Tibial artery (tissue), 4 donors: ENCODE measurements at regions not wholly inside any gene's neighbourhood (a gene's known extent, or its start where the extent isn't known, plus 50 kb on each side); places are given as distances from the start of the nearest gene placed in this dataset.
"Not testable (repeated sequence)": the region's sequence is repeated elsewhere in the genome, so short reads cannot be mapped to it uniquely, and the experiment has no call there.

Experiments used
- DNase-seq, 2 donors: peaks; one replicate each; pipeline ENCODE4 v3.0.0-alpha.2; 2019
- H3K27ac ChIP-seq, 2 donors: fragments of 200-600 bp; sonication (generic) in 1 of 2; 1 replicate in 1 of 2; 2 replicates in 1 of 2; pipeline ENCODE4 v1.5.1; 2018 to 2019; ENCODE audit warnings: mild to moderate bottlenecking in 1 of 2
- H3K27me3 ChIP-seq, 2 donors: fragments of 200-600 bp; sonication (generic) in 1 of 2; one replicate each; pipeline versions ENCODE4 v1.5.1 to v1.6.0; 2016 to 2019
- H3K36me3 ChIP-seq, 3 donors: fragments of 200-600 bp; sonication (generic) in 2 of 3; one replicate each; pipeline ENCODE4 v1.5.1; 2016 to 2019; ENCODE audit warnings: mild to moderate bottlenecking in 2 of 3
- H3K4me1 ChIP-seq, 4 donors: fragments of 200-600 bp; sonication (generic) in 2 of 4; 1 replicate in 3 of 4; 2 replicates in 1 of 4; pipeline ENCODE4 v1.5.1; 2016 to 2019
- H3K4me3 ChIP-seq, 2 donors: fragments of 200-600 bp; sonication (generic) in 1 of 2; 1 replicate in 1 of 2; 2 replicates in 1 of 2; pipeline ENCODE4 v1.5.1; 2018 to 2019; ENCODE audit warnings: mild to moderate bottlenecking in 2 of 2
- H3K9me3 ChIP-seq, 3 donors: fragments of 200-600 bp; sonication (generic) in 1 of 3; one replicate each; pipeline ENCODE4 v1.5.1; 2016 to 2019
- intact Hi-C: fragments of 100-400 bp; cut with DNase I; formaldehyde crosslinking; loops from one replicate; pipeline ENCODE4 v1.15.0; 2023; ENCODE audit warnings: low total_unique reads
- TF ChIP-seq, protein P1 (sequence below), 2 experiments: fragments of 200-600 bp in 1 of 2; fragments of 450-650 bp in 1 of 2; IDR thresholded peaks; one replicate each; pipeline ENCODE4 v1.5.1; 2017 to 2019; ENCODE audit warnings: antibody characterized with exemption in 2 of 2, mild to moderate bottlenecking in 1 of 2, moderate library complexity in 1 of 2

GRCh38 chr2:8559805-8560204 is 122.1 kb upstream of the ID2 start:
- no peaks in the 10 kb centered on the region for H3K4me1 ChIP-seq
- intact Hi-C loops, result no loop called here
- TF ChIP-seq, protein P1, sequence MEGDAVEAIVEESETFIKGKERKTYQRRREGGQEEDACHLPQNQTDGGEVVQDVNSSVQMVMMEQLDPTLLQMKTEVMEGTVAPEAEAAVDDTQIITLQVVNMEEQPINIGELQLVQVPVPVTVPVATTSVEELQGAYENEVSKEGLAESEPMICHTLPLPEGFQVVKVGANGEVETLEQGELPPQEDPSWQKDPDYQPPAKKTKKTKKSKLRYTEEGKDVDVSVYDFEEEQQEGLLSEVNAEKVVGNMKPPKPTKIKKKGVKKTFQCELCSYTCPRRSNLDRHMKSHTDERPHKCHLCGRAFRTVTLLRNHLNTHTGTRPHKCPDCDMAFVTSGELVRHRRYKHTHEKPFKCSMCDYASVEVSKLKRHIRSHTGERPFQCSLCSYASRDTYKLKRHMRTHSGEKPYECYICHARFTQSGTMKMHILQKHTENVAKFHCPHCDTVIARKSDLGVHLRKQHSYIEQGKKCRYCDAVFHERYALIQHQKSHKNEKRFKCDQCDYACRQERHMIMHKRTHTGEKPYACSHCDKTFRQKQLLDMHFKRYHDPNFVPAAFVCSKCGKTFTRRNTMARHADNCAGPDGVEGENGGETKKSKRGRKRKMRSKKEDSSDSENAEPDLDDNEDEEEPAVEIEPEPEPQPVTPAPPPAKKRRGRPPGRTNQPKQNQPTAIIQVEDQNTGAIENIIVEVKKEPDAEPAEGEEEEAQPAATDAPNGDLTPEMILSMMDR (IDR thresholded peaks at IDR 0.05), result no peak

DNA sequence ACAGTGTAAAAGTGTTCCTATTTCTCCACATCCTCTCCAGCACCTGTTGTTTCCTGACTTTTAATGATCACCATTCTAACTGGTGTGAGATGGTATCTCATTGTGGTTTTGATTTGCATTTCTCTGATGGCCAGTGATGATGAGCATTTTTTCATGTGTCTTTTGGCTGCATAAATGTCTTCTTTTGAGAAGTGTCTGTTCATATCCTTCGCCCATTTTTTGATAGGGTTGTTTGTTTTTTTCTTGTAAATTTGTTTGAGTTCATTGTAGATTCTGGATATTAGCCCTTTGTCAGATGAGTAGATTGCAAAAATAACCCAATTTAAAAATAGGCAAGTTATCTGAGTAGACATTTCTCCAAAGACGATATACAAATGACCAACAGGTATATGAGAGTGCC is 120.2 kb upstream of the ID2 start:
- peaks cover 0 to 15% (median 11%) of the 10 kb centered on the region in 3 donors for H3K9me3 ChIP-seq
- H3K27me3 ChIP-seq, intact Hi-C loops, H3K36me3 ChIP-seq, H3K4me1 ChIP-seq, H3K27ac ChIP-seq, H3K4me3 ChIP-seq, DNase-seq: not testable (repeated sequence)

More at GRCh38 chr2:8559805-8560204, 122.1 kb upstream of the ID2 start:
- Histone ChIP-seq H3K36me3 (no peaks in the 10 kb centered on the region), H3K4me3 (no peak overlapping the region), H3K27me3 (no peaks in the 10 kb centered on the region), H3K27ac (no peak overlapping the region), H3K9me3 (peaks cover 0 to 15% (median 11%) of the 10 kb centered on the region in 3 donors)
- no peak for DNase-seq

- TF ChIP-seq, protein P1 (IDR thresholded peaks at IDR 0.05), result no peak
- DNase-seq, result peak in 1 of 2 donors; percentile 35
- Histone ChIP-seq H3K36me3 (no peaks in the 10 kb centered on the region), H3K27ac (no peak overlapping the region), H3K4me1 (no peaks in the 10 kb centered on the region), H3K27me3 (no peaks in the 10 kb centered on the region), H3K9me3 (peaks cover 0 to 8% (median 5%) of the 10 kb centered on the region in 3 donors), H3K4me3 (no peak overlapping the region)
- intact Hi-C loops, result no loop called here
These were observed 117.9 kb upstream of the ID2 start for GRCh38 chr2:8563814-8564474.

- intact Hi-C loops, result no loop called here
- TF ChIP-seq, protein P1 (IDR thresholded peaks at IDR 0.05), result no peak
- H3K27ac ChIP-seq, result no peak overlapping the region
- H3K4me3 ChIP-seq, result no peak overlapping the region
- H3K4me1 ChIP-seq, result no peaks in the 10 kb centered on the region
- no peaks in the 10 kb centered on the region for H3K36me3 ChIP-seq
- DNase-seq, result peak in 1 of 2 donors; percentile 24
- peaks cover 0 to 3% (median 0%) of the 10 kb centered on the region in 3 donors for H3K9me3 ChIP-seq
- H3K27me3 ChIP-seq, result no peaks in the 10 kb centered on the region
These were observed 117.4 kb upstream of the ID2 start for GRCh38 chr2:8564475-8564874.

DNA sequence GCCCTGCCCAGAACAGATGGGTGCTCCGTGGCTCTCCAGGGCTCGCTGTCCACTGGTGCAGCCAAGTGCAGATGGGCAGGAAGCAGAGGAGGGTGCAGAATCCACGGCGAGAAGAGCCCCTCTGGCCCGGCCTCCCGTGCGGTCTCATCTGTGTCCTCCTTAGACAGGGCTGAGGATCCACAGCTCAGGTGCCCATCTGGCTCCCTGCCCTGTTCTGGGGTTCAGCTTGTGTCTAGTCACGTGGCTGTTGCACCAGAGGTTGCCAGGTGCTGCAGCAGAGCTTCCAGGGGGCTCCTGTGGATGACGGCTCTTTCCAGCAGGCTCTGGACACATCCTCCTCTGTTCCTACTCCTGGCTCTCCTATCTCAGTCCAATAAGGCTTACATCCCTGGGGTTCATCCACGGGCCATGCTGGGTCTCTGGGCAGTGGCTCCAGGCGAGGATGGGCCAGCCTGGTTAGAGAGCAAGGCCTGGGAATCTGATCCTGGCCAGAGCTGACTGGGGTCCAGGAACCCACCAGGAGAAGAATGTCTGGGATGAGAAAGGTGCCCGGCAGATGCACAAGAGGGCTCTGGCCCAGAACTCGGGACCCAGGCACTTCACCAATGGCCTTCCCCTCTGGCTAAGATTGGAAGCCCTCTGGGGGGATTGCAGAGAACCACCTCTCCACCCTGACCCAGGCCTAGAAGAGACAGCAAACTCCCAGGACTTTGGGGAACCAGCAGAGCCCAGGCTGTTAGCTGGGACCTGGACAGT is 116.3 kb upstream of the ID2 start:
- no peaks in the 10 kb centered on the region for H3K27me3 ChIP-seq
- TF ChIP-seq, protein P1 (IDR thresholded peaks at IDR 0.05), result no peak
- no peaks in the 10 kb centered on the region for H3K9me3 ChIP-seq
- no peak overlapping the region for H3K27ac ChIP-seq
- H3K4me1 ChIP-seq, result no peaks in the 10 kb centered on the region
- H3K4me3 ChIP-seq, result no peak overlapping the region
- H3K36me3 ChIP-seq, result no peaks in the 10 kb centered on the region
- intact Hi-C loops, result no loop called here
- DNase-seq, result peak in 1 of 2 donors; percentile 47

- intact Hi-C loops, result no loop called here
- H3K4me1 ChIP-seq, result no peaks in the 10 kb centered on the region
- no peak overlapping the region for H3K4me3 ChIP-seq
- TF ChIP-seq, protein P1 (IDR thresholded peaks at IDR 0.05), result no peak
- no peak overlapping the region for H3K27ac ChIP-seq
- no peaks in the 10 kb centered on the region for H3K27me3 ChIP-seq
- H3K9me3 ChIP-seq, result no peaks in the 10 kb centered on the region
- no peaks in the 10 kb centered on the region for H3K36me3 ChIP-seq
- peak in 1 of 2 donors; percentile 35 for DNase-seq
These were observed 115.6 kb upstream of the ID2 start for GRCh38 chr2:8566155-8566670.
